ENCODE measurements at regions not wholly inside any gene's neighbourhood (a gene's known extent, or its start where the extent isn't known, plus 50 kb on each side); places are given as distances from the start of the nearest gene placed in this dataset.

DNA sequence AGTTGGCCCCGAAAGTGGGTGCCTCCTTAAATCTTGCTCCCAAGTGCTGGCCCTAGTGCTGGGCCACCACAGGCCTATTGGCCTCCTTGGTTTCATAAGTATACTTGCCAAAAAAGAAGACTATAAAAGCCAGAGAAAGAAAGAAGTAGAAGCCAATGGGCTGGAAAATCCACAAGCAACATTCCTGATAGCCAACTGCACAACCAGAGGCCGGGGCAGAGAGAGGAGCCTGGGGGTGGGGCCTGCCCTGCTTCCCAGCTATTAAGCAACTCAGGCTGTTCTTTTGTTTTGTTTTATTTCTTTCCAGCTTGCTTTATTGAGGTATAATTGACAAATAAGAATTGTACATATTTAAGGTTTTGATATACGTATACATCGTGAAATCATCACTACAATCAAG is 177.2 kb upstream of the NTF3 start:
- DNase-seq (ENCODE audit: extremely low read depth, insufficient read length), result no peak
- Histone ChIP-seq H3K4me3 (replicated peaks; ENCODE audit: low read depth, low read length) (no peak overlapping the region), H3K27me3 (replicated peaks; ENCODE audit: control insufficient read depth, insufficient read depth, low read length) (no peaks in the 10 kb centered on the region), H3K36me3 (ENCODE audit: control insufficient read depth, insufficient read depth, low read length) (no peaks in the 10 kb centered on the region)
- TF ChIP-seq CTCF (IDR thresholded peaks at IDR 0.05; ENCODE audit: insufficient read depth, low read length, poor library complexity, severe bottlenecking), result no peak

DNA sequence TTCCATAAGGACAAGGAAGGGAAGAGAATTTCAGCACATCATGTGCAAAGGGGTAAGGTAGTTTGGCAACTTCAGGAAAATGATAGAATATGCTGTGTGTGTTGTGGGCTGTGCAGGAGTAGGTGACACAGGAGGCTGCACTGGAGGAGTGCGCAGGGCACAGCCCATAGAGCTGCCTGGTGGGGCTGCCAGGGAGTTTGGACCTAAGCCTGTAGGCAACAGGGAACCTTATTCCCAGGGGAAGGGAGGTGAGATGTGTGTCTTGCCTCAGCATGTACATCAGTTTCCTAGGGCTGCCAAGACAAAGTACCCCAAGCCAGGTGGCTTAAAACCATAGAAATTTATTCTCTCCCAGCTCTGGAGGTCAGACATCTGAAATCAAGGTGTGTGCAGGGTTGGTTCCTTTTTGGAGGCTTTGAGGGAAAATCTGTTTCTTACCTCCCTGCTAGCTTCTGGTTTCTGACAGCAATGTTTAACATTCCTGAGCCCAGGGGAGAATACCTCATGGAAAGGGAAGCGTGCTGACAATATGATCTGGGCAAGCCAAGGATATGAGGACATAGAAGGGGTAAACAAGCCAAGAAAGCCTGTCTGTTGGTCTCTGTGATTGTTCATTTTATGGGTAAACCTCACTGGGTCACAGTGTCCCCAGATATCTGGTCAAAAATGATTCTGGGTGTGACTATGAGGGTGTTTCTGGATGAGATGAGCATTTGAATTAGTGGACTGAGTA is 174.0 kb upstream of the NTF3 start:
- TF ChIP-seq CTCF (IDR thresholded peaks at IDR 0.05; ENCODE audit: insufficient read depth, low read length, poor library complexity, severe bottlenecking), result no peak

DNA sequence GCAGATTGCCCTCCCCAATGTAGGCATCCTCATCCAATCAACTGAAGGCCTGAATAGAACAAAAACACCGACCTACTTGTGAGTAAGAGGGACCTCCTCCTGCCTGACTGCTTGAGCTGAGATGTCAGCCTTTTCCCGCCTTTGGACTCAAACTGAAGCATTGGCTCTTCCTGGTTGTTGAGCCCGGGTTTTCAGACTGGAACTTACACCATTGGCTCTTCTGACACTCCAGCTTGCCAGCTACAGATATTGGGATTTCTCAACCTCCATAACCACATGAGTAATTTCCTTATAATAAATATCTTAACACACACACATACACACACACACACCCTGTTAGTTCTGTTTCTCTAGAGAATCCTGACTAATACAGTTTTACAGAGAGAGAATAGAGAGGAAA is 173.4 kb upstream of the NTF3 start:
- DNase-seq (ENCODE audit: extremely low read depth, insufficient read length), result no peak
- H3K4me3 ChIP-seq (replicated peaks; ENCODE audit: low read depth, low read length), result no peak overlapping the region
- no peak for TF ChIP-seq CTCF (IDR thresholded peaks at IDR 0.05; ENCODE audit: insufficient read depth, low read length, poor library complexity, severe bottlenecking)
- no peaks in the 10 kb centered on the region for H3K27me3 ChIP-seq (replicated peaks; ENCODE audit: control insufficient read depth, insufficient read depth, low read length)
- H3K36me3 ChIP-seq (ENCODE audit: control insufficient read depth, insufficient read depth, low read length), result no peaks in the 10 kb centered on the region

More for the DNA sequence above, 174.0 kb upstream of the NTF3 start:
- Histone ChIP-seq H3K4me3 (replicated peaks; ENCODE audit: low read depth, low read length) (no peak overlapping the region), H3K36me3 (ENCODE audit: control insufficient read depth, insufficient read depth, low read length) (no peaks in the 10 kb centered on the region), H3K27me3 (replicated peaks; ENCODE audit: control insufficient read depth, insufficient read depth, low read length) (no peaks in the 10 kb centered on the region)
- no peak for DNase-seq (ENCODE audit: extremely low read depth, insufficient read length)

GRCh38 chr12:5258926-5259325 is 173.0 kb upstream of the NTF3 start:
- TF ChIP-seq CTCF (IDR thresholded peaks at IDR 0.05; ENCODE audit: insufficient read depth, low read length, poor library complexity, severe bottlenecking), result no peak
- no peak for DNase-seq (ENCODE audit: extremely low read depth, insufficient read length)
- no peak overlapping the region for H3K4me3 ChIP-seq (replicated peaks; ENCODE audit: low read depth, low read length)
- no peaks in the 10 kb centered on the region for H3K36me3 ChIP-seq (ENCODE audit: control insufficient read depth, insufficient read depth, low read length)
- H3K27me3 ChIP-seq (replicated peaks; ENCODE audit: control insufficient read depth, insufficient read depth, low read length), result no peaks in the 10 kb centered on the region

GRCh38 chr12:5259523-5259922 is 172.4 kb upstream of the NTF3 start:
- no peak for TF ChIP-seq CTCF (IDR thresholded peaks at IDR 0.05; ENCODE audit: insufficient read depth, low read length, poor library complexity, severe bottlenecking)
- Histone ChIP-seq H3K4me3 (replicated peaks; ENCODE audit: low read depth, low read length) (no peak overlapping the region), H3K36me3 (ENCODE audit: control insufficient read depth, insufficient read depth, low read length) (no peaks in the 10 kb centered on the region)

DNA sequence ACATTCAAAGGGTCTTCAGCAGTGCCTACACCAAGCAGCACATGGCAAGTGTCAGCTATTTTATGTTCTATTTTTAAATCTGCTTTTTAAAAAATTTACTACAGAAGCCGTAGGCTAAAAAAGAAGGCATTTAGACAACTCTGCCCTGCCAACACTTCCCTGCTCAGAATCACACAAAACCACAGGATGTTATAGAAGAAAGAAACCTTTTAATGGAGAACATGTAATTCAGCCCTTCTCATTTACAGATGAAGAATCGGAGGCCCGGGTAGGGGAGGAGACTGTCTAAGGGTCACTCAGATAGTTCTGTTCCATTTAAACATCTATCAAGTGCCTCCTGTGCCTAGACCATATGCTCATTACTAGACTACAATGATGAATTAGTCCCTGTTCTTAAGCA is 171.8 kb upstream of the NTF3 start:
- TF ChIP-seq CTCF (IDR thresholded peaks at IDR 0.05; ENCODE audit: insufficient read depth, low read length, poor library complexity, severe bottlenecking), result no peak
- no peak overlapping the region for H3K4me3 ChIP-seq (replicated peaks; ENCODE audit: low read depth, low read length)
- H3K27me3 ChIP-seq (replicated peaks; ENCODE audit: control insufficient read depth, insufficient read depth, low read length), result no peaks in the 10 kb centered on the region
- no peaks in the 10 kb centered on the region for H3K36me3 ChIP-seq (ENCODE audit: control insufficient read depth, insufficient read depth, low read length)
- no peak for DNase-seq (ENCODE audit: extremely low read depth, insufficient read length)

More at GRCh38 chr12:5259523-5259922, 172.4 kb upstream of the NTF3 start:
- DNase-seq (ENCODE audit: extremely low read depth, insufficient read length), result no peak
- no peaks in the 10 kb centered on the region for H3K27me3 ChIP-seq (replicated peaks; ENCODE audit: control insufficient read depth, insufficient read depth, low read length)

Data from GM06990 (cell line).